SH-SY5Y (cell line): ENCODE measurements at regions not wholly inside any gene's neighbourhood (a gene's known extent, or its start where the extent isn't known, plus 50 kb on each side); places are given as distances from the start of the nearest gene placed in this dataset.

Source experiments
- GATA2 ChIP-seq: IDR thresholded peaks from 2 replicates; pipeline ENCODE4 v1.6.1; 2011; ENCODE audit warnings: mild to moderate bottlenecking, low read depth, low read length
- GATA3 ChIP-seq: IDR thresholded peaks from 2 replicates; pipeline ENCODE4 v1.6.1; 2011; ENCODE audit warnings: low read depth, mild to moderate bottlenecking, low read length, moderate library complexity

DNA sequence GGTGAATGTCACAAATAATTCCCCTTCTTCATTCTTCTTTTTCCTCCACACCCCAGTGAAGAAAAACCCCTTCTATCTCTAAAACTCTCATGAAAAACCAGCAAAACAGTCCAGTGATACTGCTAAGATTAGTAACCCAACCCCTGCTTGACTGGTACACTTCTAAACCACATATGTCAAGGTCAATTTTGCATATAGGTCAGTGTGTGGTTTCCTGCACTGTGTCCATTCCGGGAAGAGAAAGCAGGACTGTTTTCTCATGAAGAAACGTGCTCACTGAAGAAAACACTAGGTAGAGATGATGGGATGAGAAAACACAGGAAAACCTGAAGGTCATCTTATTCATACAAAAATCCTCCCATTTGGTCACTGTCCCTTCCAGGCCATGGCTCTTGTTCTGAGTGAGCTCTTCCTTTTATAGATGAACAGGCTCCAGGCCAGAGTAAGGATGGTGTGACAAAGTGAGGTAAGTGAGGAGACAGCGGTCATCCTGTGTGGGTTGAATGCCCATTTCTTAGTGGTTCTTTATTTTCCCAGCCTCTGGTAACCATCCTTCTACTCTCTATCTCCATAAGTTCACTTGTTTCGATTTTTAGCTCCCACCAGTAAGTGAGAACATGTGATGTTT lies 122.7 kb downstream of the FASLG start:
- no peak for TF ChIP-seq GATA3
- TF ChIP-seq GATA2, result no peak
